ENCODE measurements at regions not wholly inside any gene's neighbourhood (a gene's known extent, or its start where the extent isn't known, plus 50 kb on each side); places are given as distances from the start of the nearest gene placed in this dataset.

DNA sequence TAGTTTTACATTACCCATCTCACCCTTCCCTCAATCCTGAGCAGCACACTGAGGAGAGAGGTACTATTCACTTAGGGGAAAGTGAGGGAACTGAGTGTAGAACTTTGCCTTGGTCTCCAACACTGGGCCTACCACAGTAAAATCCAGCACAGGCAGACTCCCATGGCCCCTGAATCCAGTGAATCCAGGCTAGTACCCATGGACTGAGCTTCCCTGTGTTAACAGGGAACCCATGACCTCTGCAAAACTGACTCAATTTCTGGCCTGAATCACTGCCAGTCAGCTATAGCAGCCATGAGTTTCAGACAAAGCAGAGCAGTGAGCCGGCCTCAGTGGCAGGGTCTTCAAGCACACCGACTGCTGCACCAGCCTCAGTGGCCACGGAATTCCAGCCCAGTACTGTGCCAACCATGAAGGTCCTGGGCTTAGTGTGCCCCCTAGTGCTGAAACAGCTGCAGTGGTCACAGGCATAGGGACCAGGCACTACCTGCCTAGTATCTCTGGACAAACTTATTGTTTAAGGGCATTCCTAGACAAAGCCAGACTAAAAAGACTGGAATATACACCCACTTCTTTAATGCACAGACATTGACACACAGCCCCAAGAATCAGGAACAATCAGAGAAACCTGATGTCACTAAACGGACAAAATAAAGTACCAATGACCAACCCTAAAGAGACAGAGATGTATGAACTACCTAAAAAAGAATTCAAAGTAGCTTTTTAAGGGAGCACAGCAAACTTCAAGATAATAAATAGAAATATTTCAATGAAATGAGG lies 127.4 kb upstream of the RPL34 start:
- no peak for TF ChIP-seq ZNF561 (tag by site-specific recombination; IDR thresholded peaks at IDR 0.05; ENCODE audit: borderline replicate concordance)
- no peak for TF ChIP-seq ZNF670 (tag by site-specific recombination; IDR thresholded peaks at IDR 0.05; ENCODE audit: low read depth)
- TF ChIP-seq, protein P1, sequence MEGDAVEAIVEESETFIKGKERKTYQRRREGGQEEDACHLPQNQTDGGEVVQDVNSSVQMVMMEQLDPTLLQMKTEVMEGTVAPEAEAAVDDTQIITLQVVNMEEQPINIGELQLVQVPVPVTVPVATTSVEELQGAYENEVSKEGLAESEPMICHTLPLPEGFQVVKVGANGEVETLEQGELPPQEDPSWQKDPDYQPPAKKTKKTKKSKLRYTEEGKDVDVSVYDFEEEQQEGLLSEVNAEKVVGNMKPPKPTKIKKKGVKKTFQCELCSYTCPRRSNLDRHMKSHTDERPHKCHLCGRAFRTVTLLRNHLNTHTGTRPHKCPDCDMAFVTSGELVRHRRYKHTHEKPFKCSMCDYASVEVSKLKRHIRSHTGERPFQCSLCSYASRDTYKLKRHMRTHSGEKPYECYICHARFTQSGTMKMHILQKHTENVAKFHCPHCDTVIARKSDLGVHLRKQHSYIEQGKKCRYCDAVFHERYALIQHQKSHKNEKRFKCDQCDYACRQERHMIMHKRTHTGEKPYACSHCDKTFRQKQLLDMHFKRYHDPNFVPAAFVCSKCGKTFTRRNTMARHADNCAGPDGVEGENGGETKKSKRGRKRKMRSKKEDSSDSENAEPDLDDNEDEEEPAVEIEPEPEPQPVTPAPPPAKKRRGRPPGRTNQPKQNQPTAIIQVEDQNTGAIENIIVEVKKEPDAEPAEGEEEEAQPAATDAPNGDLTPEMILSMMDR (tag by site-specific recombination; IDR thresholded peaks at IDR 0.05) = no peak
- TF ChIP-seq, protein P2, sequence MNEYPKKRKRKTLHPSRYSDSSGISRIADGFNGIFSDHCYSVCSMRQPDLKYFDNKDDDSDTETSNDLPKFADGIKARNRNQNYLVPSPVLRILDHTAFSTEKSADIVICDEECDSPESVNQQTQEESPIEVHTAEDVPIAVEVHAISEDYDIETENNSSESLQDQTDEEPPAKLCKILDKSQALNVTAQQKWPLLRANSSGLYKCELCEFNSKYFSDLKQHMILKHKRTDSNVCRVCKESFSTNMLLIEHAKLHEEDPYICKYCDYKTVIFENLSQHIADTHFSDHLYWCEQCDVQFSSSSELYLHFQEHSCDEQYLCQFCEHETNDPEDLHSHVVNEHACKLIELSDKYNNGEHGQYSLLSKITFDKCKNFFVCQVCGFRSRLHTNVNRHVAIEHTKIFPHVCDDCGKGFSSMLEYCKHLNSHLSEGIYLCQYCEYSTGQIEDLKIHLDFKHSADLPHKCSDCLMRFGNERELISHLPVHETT (tag by site-specific recombination; IDR thresholded peaks at IDR 0.05) = no peak
- TF ChIP-seq, protein P3, sequence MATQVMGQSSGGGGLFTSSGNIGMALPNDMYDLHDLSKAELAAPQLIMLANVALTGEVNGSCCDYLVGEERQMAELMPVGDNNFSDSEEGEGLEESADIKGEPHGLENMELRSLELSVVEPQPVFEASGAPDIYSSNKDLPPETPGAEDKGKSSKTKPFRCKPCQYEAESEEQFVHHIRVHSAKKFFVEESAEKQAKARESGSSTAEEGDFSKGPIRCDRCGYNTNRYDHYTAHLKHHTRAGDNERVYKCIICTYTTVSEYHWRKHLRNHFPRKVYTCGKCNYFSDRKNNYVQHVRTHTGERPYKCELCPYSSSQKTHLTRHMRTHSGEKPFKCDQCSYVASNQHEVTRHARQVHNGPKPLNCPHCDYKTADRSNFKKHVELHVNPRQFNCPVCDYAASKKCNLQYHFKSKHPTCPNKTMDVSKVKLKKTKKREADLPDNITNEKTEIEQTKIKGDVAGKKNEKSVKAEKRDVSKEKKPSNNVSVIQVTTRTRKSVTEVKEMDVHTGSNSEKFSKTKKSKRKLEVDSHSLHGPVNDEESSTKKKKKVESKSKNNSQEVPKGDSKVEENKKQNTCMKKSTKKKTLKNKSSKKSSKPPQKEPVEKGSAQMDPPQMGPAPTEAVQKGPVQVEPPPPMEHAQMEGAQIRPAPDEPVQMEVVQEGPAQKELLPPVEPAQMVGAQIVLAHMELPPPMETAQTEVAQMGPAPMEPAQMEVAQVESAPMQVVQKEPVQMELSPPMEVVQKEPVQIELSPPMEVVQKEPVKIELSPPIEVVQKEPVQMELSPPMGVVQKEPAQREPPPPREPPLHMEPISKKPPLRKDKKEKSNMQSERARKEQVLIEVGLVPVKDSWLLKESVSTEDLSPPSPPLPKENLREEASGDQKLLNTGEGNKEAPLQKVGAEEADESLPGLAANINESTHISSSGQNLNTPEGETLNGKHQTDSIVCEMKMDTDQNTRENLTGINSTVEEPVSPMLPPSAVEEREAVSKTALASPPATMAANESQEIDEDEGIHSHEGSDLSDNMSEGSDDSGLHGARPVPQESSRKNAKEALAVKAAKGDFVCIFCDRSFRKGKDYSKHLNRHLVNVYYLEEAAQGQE (tag by site-specific recombination; IDR thresholded peaks at IDR 0.05) = no peak
- TF ChIP-seq ZNF146 (tag by site-specific recombination; IDR thresholded peaks at IDR 0.05) = no peak
- TF ChIP-seq, protein P4, sequence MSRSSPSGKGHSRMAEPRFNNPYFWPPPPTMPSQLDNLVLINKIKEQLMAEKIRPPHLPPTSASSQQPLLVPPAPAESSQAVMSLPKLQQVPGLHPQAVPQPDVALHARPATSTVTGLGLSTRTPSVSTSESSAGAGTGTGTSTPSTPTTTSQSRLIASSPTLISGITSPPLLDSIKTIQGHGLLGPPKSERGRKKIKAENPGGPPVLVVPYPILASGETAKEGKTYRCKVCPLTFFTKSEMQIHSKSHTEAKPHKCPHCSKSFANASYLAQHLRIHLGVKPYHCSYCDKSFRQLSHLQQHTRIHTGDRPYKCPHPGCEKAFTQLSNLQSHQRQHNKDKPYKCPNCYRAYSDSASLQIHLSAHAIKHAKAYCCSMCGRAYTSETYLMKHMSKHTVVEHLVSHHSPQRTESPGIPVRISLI (tag by site-specific recombination; IDR thresholded peaks at IDR 0.05) = no peak
- TF ChIP-seq, protein P5, sequence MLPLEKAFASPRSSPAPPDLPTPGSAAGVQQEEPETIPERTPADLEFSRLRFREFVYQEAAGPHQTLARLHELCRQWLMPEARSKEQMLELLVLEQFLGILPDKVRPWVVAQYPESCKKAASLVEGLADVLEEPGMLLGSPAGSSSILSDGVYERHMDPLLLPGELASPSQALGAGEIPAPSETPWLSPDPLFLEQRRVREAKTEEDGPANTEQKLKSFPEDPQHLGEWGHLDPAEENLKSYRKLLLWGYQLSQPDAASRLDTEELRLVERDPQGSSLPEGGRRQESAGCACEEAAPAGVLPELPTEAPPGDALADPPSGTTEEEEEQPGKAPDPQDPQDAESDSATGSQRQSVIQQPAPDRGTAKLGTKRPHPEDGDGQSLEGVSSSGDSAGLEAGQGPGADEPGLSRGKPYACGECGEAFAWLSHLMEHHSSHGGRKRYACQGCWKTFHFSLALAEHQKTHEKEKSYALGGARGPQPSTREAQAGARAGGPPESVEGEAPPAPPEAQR (tag by site-specific recombination; IDR thresholded peaks at IDR 0.05) = no peak
- no peak for TF ChIP-seq ZNF138 (tag by site-specific recombination; IDR thresholded peaks at IDR 0.05; ENCODE audit: borderline replicate concordance)
- no peak for TF ChIP-seq ZNF701 (tag by site-specific recombination; IDR thresholded peaks at IDR 0.05)
- no peak for TF ChIP-seq ZNF121 (tag by site-specific recombination; IDR thresholded peaks at IDR 0.05)
- TF ChIP-seq ZNF76 (tag by site-specific recombination; IDR thresholded peaks at IDR 0.05; ENCODE audit: borderline replicate concordance, low read depth) = no peak
- TF ChIP-seq ZNF830 (tag by site-specific recombination; IDR thresholded peaks at IDR 0.05; ENCODE audit: low read depth) = no peak
- TF ChIP-seq, protein P6, sequence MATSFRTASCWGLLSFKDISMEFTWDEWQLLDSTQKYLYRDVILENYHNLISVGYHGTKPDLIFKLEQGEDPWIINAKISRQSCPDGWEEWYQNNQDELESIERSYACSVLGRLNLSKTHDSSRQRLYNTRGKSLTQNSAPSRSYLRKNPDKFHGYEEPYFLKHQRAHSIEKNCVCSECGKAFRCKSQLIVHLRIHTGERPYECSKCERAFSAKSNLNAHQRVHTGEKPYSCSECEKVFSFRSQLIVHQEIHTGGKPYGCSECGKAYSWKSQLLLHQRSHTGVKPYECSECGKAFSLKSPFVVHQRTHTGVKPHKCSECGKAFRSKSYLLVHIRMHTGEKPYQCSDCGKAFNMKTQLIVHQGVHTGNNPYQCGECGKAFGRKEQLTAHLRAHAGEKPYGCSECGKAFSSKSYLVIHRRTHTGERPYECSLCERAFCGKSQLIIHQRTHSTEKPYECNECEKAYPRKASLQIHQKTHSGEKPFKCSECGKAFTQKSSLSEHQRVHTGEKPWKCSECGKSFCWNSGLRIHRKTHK (tag by site-specific recombination; IDR thresholded peaks at IDR 0.05) = no peak
